GM21447 (cell line): ENCODE measurements at regions not wholly inside any gene's neighbourhood (a gene's known extent, or its start where the extent isn't known, plus 50 kb on each side); places are given as distances from the start of the nearest gene placed in this dataset.
A peak's percentile ranks its signal among the peaks of the same experiment; 100 is the strongest.
"Not testable (repeated sequence)": the region's sequence is repeated elsewhere in the genome, so short reads cannot be mapped to it uniquely, and the experiment has no call there.

Experiments
- ATAC-seq: cut with Tn5 transposase; IDR thresholded peaks from one replicate; pipeline ENCODE4 v1.9.1; 2021; ENCODE audit not compliant: unreplicated experiment

GRCh38 chr14:53316504-53316903 lies 163.4 kb upstream of the DDHD1 start:
- no peak for ATAC-seq

- peak; percentile 76 for ATAC-seq
Observed at GRCh38 chr14:53310412-53310811, 157.3 kb upstream of the DDHD1 start.

- no peak for ATAC-seq
Observed at GRCh38 chr14:53306911-53307310, 153.8 kb upstream of the DDHD1 start.

GRCh38 chr14:53306267-53306721 lies 153.2 kb upstream of the DDHD1 start:
- ATAC-seq = no peak

- no peak for ATAC-seq
Observed at GRCh38 chr14:53304726-53305381, 151.7 kb upstream of the DDHD1 start.

GRCh38 chr14:53295985-53296582 lies 143.0 kb upstream of the DDHD1 start:
- no peak for ATAC-seq

GRCh38 chr14:53295372-53295771 lies 142.2 kb upstream of the DDHD1 start:
- no peak for ATAC-seq

- no peak for ATAC-seq
Observed at GRCh38 chr14:53286301-53286700, 133.2 kb upstream of the DDHD1 start.

- no peak for ATAC-seq
Observed at GRCh38 chr14:53285821-53286220, 132.7 kb upstream of the DDHD1 start.

- ATAC-seq = no peak
Observed at GRCh38 chr14:53285064-53285463, 131.9 kb upstream of the DDHD1 start.

- no peak for ATAC-seq
Observed at GRCh38 chr14:53278602-53279506, 125.7 kb upstream of the DDHD1 start.

- ATAC-seq = no peak
Observed at GRCh38 chr14:53273671-53274072, 120.5 kb upstream of the DDHD1 start.

GRCh38 chr14:53265025-53265424 lies 111.9 kb upstream of the DDHD1 start:
- no peak for ATAC-seq

GRCh38 chr14:53260928-53261327 lies 107.8 kb upstream of the DDHD1 start:
- ATAC-seq = no peak

GRCh38 chr14:53260286-53260685 lies 107.2 kb upstream of the DDHD1 start:
- ATAC-seq = no peak

- no peak for ATAC-seq
Observed at GRCh38 chr14:53252141-53252540, 99.0 kb upstream of the DDHD1 start.

GRCh38 chr14:53249059-53249458 lies 95.9 kb upstream of the DDHD1 start:
- ATAC-seq = no peak

GRCh38 chr14:53247596-53248370 lies 94.7 kb upstream of the DDHD1 start:
- ATAC-seq = no peak

GRCh38 chr14:53242898-53243297 lies 89.8 kb upstream of the DDHD1 start:
- not testable (repeated sequence) for ATAC-seq

GRCh38 chr14:53237488-53237887 lies 84.4 kb upstream of the DDHD1 start:
- no peak for ATAC-seq

GRCh38 chr14:53236708-53237107 lies 83.6 kb upstream of the DDHD1 start:
- ATAC-seq = no peak
